ENCODE measurements at regions not wholly inside any gene's neighbourhood (a gene's known extent, or its start where the extent isn't known, plus 50 kb on each side); places are given as distances from the start of the nearest gene placed in this dataset.

GRCh38 chr1:178039891-178040290, 54.0 kb upstream of the RASAL2 start:
- no peak for TF ChIP-seq POLR2A (IDR thresholded peaks at IDR 0.05)
- no peak for TF ChIP-seq POLR2AphosphoS5 (IDR thresholded peaks at IDR 0.05)
- no peak for TF ChIP-seq CTCF (IDR thresholded peaks at IDR 0.05)
